Erythroblast (primary cell): ENCODE measurements at regions not wholly inside any gene's neighbourhood (a gene's known extent, or its start where the extent isn't known, plus 50 kb on each side); places are given as distances from the start of the nearest gene placed in this dataset.

Experiments used
- GATA1 ChIP-seq: IDR thresholded peaks from 2 replicates; pipeline ENCODE4 v1.6.1; 2011; ENCODE audit warnings: low read depth, mild to moderate bottlenecking, control low read depth, low read length, moderate library complexity
- POLR2A ChIP-seq: IDR thresholded peaks from 2 replicates; pipeline ENCODE4 v1.6.1; 2011; ENCODE audit warnings: mild to moderate bottlenecking, low read length

- no peak for TF ChIP-seq POLR2A
- no peak for TF ChIP-seq GATA1
Measured at GRCh38 chr16:65895486-65895885, 471.0 kb upstream of the CDH5 start.
